ENCODE measurements at regions not wholly inside any gene's neighbourhood (a gene's known extent, or its start where the extent isn't known, plus 50 kb on each side); places are given as distances from the start of the nearest gene placed in this dataset.
A peak's percentile ranks its signal among the peaks of the same experiment; 100 is the strongest.

DNA sequence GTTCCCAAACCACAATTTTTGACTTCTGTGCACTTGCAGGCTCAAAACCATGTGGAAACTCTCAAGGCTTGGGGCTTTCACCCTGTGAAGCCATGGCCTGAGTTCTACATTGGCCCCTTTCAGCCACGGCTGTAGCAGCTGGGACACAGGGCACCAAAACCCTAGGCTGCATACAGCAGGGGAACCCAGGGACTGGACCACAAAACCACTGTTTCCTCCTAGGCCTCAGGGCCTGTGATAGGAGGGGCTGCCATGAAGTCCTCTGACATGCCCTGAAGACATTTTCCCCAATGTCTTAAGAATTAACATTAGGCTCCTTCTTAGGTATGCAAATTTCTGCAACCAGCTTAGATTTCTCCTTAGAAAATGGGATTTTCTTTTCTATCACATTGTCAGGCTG lies 312.1 kb upstream of the TUSC1 start:
- in situ Hi-C loops (cut with HindIII; ENCODE audit: low pct_ligation_motif_present, low sequenced_read_pairs) = no loop called here
- Histone ChIP-seq H3K27ac (no peak overlapping the region), H3K4me3 (ENCODE audit: low read depth, low read length) (no peak overlapping the region), H3K36me3 (replicated peaks) (no peaks in the 10 kb centered on the region), H3K27me3 (replicated peaks) (no peaks in the 10 kb centered on the region)
- TF ChIP-seq, protein P1, sequence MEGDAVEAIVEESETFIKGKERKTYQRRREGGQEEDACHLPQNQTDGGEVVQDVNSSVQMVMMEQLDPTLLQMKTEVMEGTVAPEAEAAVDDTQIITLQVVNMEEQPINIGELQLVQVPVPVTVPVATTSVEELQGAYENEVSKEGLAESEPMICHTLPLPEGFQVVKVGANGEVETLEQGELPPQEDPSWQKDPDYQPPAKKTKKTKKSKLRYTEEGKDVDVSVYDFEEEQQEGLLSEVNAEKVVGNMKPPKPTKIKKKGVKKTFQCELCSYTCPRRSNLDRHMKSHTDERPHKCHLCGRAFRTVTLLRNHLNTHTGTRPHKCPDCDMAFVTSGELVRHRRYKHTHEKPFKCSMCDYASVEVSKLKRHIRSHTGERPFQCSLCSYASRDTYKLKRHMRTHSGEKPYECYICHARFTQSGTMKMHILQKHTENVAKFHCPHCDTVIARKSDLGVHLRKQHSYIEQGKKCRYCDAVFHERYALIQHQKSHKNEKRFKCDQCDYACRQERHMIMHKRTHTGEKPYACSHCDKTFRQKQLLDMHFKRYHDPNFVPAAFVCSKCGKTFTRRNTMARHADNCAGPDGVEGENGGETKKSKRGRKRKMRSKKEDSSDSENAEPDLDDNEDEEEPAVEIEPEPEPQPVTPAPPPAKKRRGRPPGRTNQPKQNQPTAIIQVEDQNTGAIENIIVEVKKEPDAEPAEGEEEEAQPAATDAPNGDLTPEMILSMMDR (IDR thresholded peaks at IDR 0.05; ENCODE audit: low read depth, low read length, missing control alignments) = no peak
- no peak for DNase-seq

GRCh38 chr9:25975667-25976066 lies 297.4 kb upstream of the TUSC1 start:
- in situ Hi-C loops (cut with HindIII; ENCODE audit: low pct_ligation_motif_present, low sequenced_read_pairs) = no loop called here
- Histone ChIP-seq H3K36me3 (replicated peaks) (no peaks in the 10 kb centered on the region), H3K4me3 (ENCODE audit: low read depth, low read length) (no peak overlapping the region), H3K27ac (no peak overlapping the region), H3K27me3 (replicated peaks) (no peaks in the 10 kb centered on the region)
- no peak for DNase-seq
- TF ChIP-seq, protein P1 (IDR thresholded peaks at IDR 0.05; ENCODE audit: low read depth, low read length, missing control alignments) = no peak

DNA sequence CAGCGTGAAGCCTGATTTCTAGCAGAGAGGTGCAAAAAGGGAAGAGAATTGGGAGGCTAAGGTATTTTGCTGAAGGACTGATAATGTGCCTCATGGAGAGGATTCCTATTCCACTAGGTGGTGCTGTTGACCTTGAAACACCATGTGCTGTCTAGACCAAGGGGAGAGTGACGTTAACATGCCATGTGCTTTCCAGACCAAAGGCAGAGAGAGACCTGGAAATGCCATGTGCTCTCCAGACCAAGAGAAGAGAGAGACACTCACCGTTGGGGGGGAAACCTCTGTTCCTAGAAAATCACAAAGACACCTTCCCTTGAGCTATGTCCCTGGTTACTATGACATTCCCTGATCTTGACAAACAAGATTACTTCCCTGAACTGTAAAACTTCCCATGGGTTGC lies 286.0 kb upstream of the TUSC1 start:
- DNase-seq = peak; percentile 73
- no peaks in the 10 kb centered on the region for H3K27me3 ChIP-seq (replicated peaks)
- no peaks in the 10 kb centered on the region for H3K36me3 ChIP-seq (replicated peaks)
- in situ Hi-C loops (cut with HindIII; ENCODE audit: low pct_ligation_motif_present, low sequenced_read_pairs) = no loop called here
- no peak overlapping the region for H3K27ac ChIP-seq
- TF ChIP-seq, protein P1 (IDR thresholded peaks at IDR 0.05; ENCODE audit: low read depth, low read length, missing control alignments) = peak; percentile 70
- no peak overlapping the region for H3K4me3 ChIP-seq (ENCODE audit: low read depth, low read length)

- in situ Hi-C loops (cut with HindIII; ENCODE audit: low pct_ligation_motif_present, low sequenced_read_pairs) = no loop called here
- Histone ChIP-seq H3K36me3 (replicated peaks) (no peaks in the 10 kb centered on the region), H3K4me3 (ENCODE audit: low read depth, low read length) (no peak overlapping the region), H3K27me3 (replicated peaks) (no peaks in the 10 kb centered on the region), H3K27ac (no peak overlapping the region)
- TF ChIP-seq, protein P1 (IDR thresholded peaks at IDR 0.05; ENCODE audit: low read depth, low read length, missing control alignments) = no peak
- DNase-seq = no peak
These were observed 281.9 kb upstream of the TUSC1 start for GRCh38 chr9:25960178-25960577.

GRCh38 chr9:25954209-25954608 lies 276.0 kb upstream of the TUSC1 start:
- Histone ChIP-seq H3K27me3 (replicated peaks) (no peaks in the 10 kb centered on the region), H3K4me3 (ENCODE audit: low read depth, low read length) (no peak overlapping the region), H3K36me3 (replicated peaks) (no peaks in the 10 kb centered on the region), H3K27ac (no peak overlapping the region)
- TF ChIP-seq, protein P1 (IDR thresholded peaks at IDR 0.05; ENCODE audit: low read depth, low read length, missing control alignments) = no peak
- no peak for DNase-seq
- in situ Hi-C loops (cut with HindIII; ENCODE audit: low pct_ligation_motif_present, low sequenced_read_pairs) = no loop called here

DNA sequence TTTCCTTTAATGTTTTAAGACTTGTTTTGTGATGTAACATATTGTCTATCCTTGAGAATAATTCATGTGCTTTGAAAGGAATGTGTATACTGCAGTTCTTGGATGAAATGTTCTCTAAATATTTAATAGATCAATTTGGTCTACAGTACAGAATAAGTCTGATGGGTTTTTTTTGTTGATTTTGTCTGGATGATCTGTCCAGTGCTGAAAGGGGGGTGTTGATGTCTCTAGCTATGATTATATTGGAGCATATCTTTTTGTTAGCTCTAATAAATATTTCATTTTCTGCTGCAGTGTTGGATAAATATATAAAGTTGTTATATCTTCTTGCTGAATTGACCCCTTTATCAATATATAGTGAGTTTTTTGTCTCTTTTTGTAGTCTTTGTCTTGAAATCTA lies 269.9 kb upstream of the TUSC1 start:
- no peak overlapping the region for H3K27ac ChIP-seq
- DNase-seq = no peak
- no peaks in the 10 kb centered on the region for H3K27me3 ChIP-seq (replicated peaks)
- TF ChIP-seq, protein P1 (IDR thresholded peaks at IDR 0.05; ENCODE audit: low read depth, low read length, missing control alignments) = no peak
- in situ Hi-C loops (cut with HindIII; ENCODE audit: low pct_ligation_motif_present, low sequenced_read_pairs) = no loop called here
- no peak overlapping the region for H3K4me3 ChIP-seq (ENCODE audit: low read depth, low read length)
- H3K36me3 ChIP-seq (replicated peaks) = no peaks in the 10 kb centered on the region

Data from brain microvascular endothelial cell (primary cell).